GM19372 (cell line): ENCODE measurements at regions not wholly inside any gene's neighbourhood (a gene's known extent, or its start where the extent isn't known, plus 50 kb on each side); places are given as distances from the start of the nearest gene placed in this dataset.

Source experiments
- ATAC-seq: cut with Tn5 transposase; IDR thresholded peaks from one replicate; pipeline ENCODE4 v1.9.1; 2021; ENCODE audit warnings: mild to moderate bottlenecking, low read depth, moderate library complexity; ENCODE audit not compliant: unreplicated experiment

- ATAC-seq = no peak
Measured at GRCh38 chr14:106812788-106813476, 1286.5 kb downstream of the TMEM121 start.

- ATAC-seq = no peak
Measured at GRCh38 chr14:106813477-106813823, 1287.1 kb downstream of the TMEM121 start.

- no peak for ATAC-seq
Measured at GRCh38 chr14:106820119-106820518, 1293.7 kb downstream of the TMEM121 start.

- ATAC-seq = no peak
Measured at GRCh38 chr14:106821119-106821518, 1294.7 kb downstream of the TMEM121 start.

- ATAC-seq = no peak
Measured at GRCh38 chr14:106822905-106823304, 1296.5 kb downstream of the TMEM121 start.

GRCh38 chr14:106823552-106823951 lies 1297.2 kb downstream of the TMEM121 start:
- no peak for ATAC-seq

- ATAC-seq = no peak
Measured at GRCh38 chr14:106826833-106827369, 1300.5 kb downstream of the TMEM121 start.

- no peak for ATAC-seq
Measured at GRCh38 chr14:106831322-106831720, 1304.9 kb downstream of the TMEM121 start.

GRCh38 chr14:106837870-106838269 lies 1311.5 kb downstream of the TMEM121 start:
- ATAC-seq = no peak

GRCh38 chr14:106838991-106839769 lies 1312.8 kb downstream of the TMEM121 start:
- ATAC-seq = no peak

GRCh38 chr14:106840258-106840657 lies 1313.9 kb downstream of the TMEM121 start:
- no peak for ATAC-seq

GRCh38 chr14:106840991-106841390 lies 1314.6 kb downstream of the TMEM121 start:
- no peak for ATAC-seq

- no peak for ATAC-seq
Measured at GRCh38 chr14:106841701-106842100, 1315.3 kb downstream of the TMEM121 start.

- ATAC-seq = no peak
Measured at GRCh38 chr14:106842687-106843086, 1316.3 kb downstream of the TMEM121 start.

- ATAC-seq = no peak
Measured at GRCh38 chr14:106843386-106843785, 1317.0 kb downstream of the TMEM121 start.

- no peak for ATAC-seq
Measured at GRCh38 chr14:106843951-106844483, 1317.6 kb downstream of the TMEM121 start.

- ATAC-seq = peak; percentile 37
Measured at GRCh38 chr14:106844608-106845285, 1318.4 kb downstream of the TMEM121 start.

- peak; percentile 44 for ATAC-seq
Measured at GRCh38 chr14:106845286-106846087, 1319.1 kb downstream of the TMEM121 start.

- ATAC-seq = no peak
Measured at GRCh38 chr14:106846218-106846617, 1319.8 kb downstream of the TMEM121 start.
